H9 (cell line): ENCODE measurements at regions not wholly inside any gene's neighbourhood (a gene's known extent, or its start where the extent isn't known, plus 50 kb on each side); places are given as distances from the start of the nearest gene placed in this dataset.

ENCODE experiments used
- DNase-seq: peaks from one replicate; pipeline ENCODE4 v3.0.0-alpha.2; 2017
- H2AFZ ChIP-seq: one replicate; pipeline ENCODE4 v1.6.1; 2013; ENCODE audit warnings: mild to moderate bottlenecking, low read length, control low read depth, moderate library complexity
- H2AK5ac ChIP-seq: 2 replicates; pipeline ENCODE4 v1.6.1; 2013; ENCODE audit warnings: low read length, control low read depth, mixed read lengths; ENCODE audit not compliant: insufficient read length
- H2BK120ac ChIP-seq: one replicate; pipeline ENCODE4 v1.6.1; 2013; ENCODE audit warnings: low read depth, mild to moderate bottlenecking, low read length, control low read depth, inconsistent platforms; ENCODE audit not compliant: poor library complexity, severe bottlenecking
- H2BK12ac ChIP-seq: 2 replicates; pipeline ENCODE4 v1.6.1; 2013; ENCODE audit warnings: low read length, control low read depth, mixed read lengths, low read depth; ENCODE audit not compliant: insufficient read length
- H2BK15ac ChIP-seq: 2 replicates; pipeline ENCODE4 v1.6.1; 2013; ENCODE audit warnings: low read depth, low read length, control low read depth
- H2BK20ac ChIP-seq: one replicate; pipeline ENCODE4 v1.6.1; 2013; ENCODE audit warnings: low read depth, mild to moderate bottlenecking, low read length, control low read depth, inconsistent platforms; ENCODE audit not compliant: poor library complexity, severe bottlenecking
- H2BK5ac ChIP-seq: 2 replicates; pipeline ENCODE4 v1.6.1; 2013; ENCODE audit warnings: low read length, control low read depth, mixed read lengths; ENCODE audit not compliant: insufficient read length
- H3K14ac ChIP-seq: 2 replicates; pipeline ENCODE4 v1.6.1; 2013; ENCODE audit warnings: low read length, control low read depth; ENCODE audit not compliant: insufficient read depth
- H3K18ac ChIP-seq: 2 replicates; pipeline ENCODE4 v1.6.1; 2013; ENCODE audit warnings: low read depth, mild to moderate bottlenecking, mixed read lengths, low read length, control low read depth; ENCODE audit not compliant: insufficient read length
- H3K23ac ChIP-seq: 2 replicates; pipeline ENCODE4 v1.6.1; 2013; ENCODE audit warnings: low read length, control low read depth, mixed read lengths, low read depth; ENCODE audit not compliant: insufficient read length
- H3K23me2 ChIP-seq: 2 replicates; pipeline ENCODE4 v1.6.1; 2013; ENCODE audit warnings: low read depth, mild to moderate bottlenecking, mixed read lengths, low read length, control low read depth; ENCODE audit not compliant: insufficient read length, poor library complexity, severe bottlenecking
- H3K27ac ChIP-seq: 2 replicates; pipeline ENCODE4 v1.5.1; 2013; ENCODE audit warnings: low read length, control low read depth, mixed read lengths, low read depth; ENCODE audit not compliant: insufficient read length
- H3K27me3 ChIP-seq: 2 replicates; pipeline ENCODE4 v1.6.1; 2013; ENCODE audit warnings: low read length, control low read depth, inconsistent platforms; ENCODE audit not compliant: insufficient read depth
- H3K4ac ChIP-seq: 2 replicates; pipeline ENCODE4 v1.6.1; 2013; ENCODE audit warnings: low read depth, mild to moderate bottlenecking, control low read depth, inconsistent platforms, low read length, moderate library complexity
- H3K4me1 ChIP-seq: 2 replicates; pipeline ENCODE4 v1.6.1; 2013; ENCODE audit warnings: low read length, control low read depth, inconsistent platforms; ENCODE audit not compliant: insufficient read depth
- H3K4me2 ChIP-seq: 2 replicates; pipeline ENCODE4 v1.6.1; 2013; ENCODE audit warnings: low read length, control low read depth, mixed read lengths; ENCODE audit not compliant: insufficient read length, insufficient read depth
- H3K56ac ChIP-seq: 2 replicates; pipeline ENCODE4 v1.6.1; 2013; ENCODE audit warnings: low read depth, mild to moderate bottlenecking, mixed read lengths, low read length, control low read depth; ENCODE audit not compliant: insufficient read length
- H3K79me1 ChIP-seq: 2 replicates; pipeline ENCODE4 v1.6.1; 2013; ENCODE audit warnings: low read depth, mild to moderate bottlenecking, moderate library complexity, low read length, control low read depth, inconsistent platforms; ENCODE audit not compliant: insufficient read depth, poor library complexity, severe bottlenecking
- H3K79me2 ChIP-seq: 2 replicates; pipeline ENCODE4 v1.6.1; 2013; ENCODE audit warnings: low read length, control low read depth, inconsistent platforms; ENCODE audit not compliant: insufficient read depth
- H3K9ac ChIP-seq: 2 replicates; pipeline ENCODE4 v1.6.1; 2013; ENCODE audit warnings: low read length, control low read depth, mixed read lengths; ENCODE audit not compliant: insufficient read length; ENCODE audit errors: extremely low read depth
- H3K9me3 ChIP-seq: one replicate; pipeline ENCODE4 v1.6.1; 2013; ENCODE audit warnings: low read depth, low read length, inconsistent platforms; ENCODE audit not compliant: control insufficient read depth
- H3T11ph ChIP-seq: one replicate; pipeline ENCODE4 v1.6.1; 2013; ENCODE audit warnings: mild to moderate bottlenecking, low read length, control low read depth, inconsistent platforms
- H4K20me1 ChIP-seq: one replicate; pipeline ENCODE4 v1.6.1; 2013; ENCODE audit not compliant: control insufficient read depth, insufficient read length, insufficient read depth
- H4K5ac ChIP-seq: 2 replicates; pipeline ENCODE4 v1.6.1; 2013; ENCODE audit warnings: low read depth, mild to moderate bottlenecking, mixed read lengths, low read length, control low read depth; ENCODE audit not compliant: insufficient read length
- H4K8ac ChIP-seq: replicated peaks from 2 replicates; pipeline ENCODE4 v1.6.1; 2013; ENCODE audit warnings: low read length, control low read depth, mixed read lengths, low read depth; ENCODE audit not compliant: insufficient read length
- H4K91ac ChIP-seq: 2 replicates; pipeline ENCODE4 v1.6.1; 2013; ENCODE audit warnings: low read depth, mild to moderate bottlenecking, moderate library complexity, mixed read lengths, low read length, control low read depth; ENCODE audit not compliant: insufficient read length
- H3K27ac Mint-ChIP-seq, 3 experiments: 2 replicates in 2 of 3; 3 replicates in 1 of 3; pipeline ENCODE4 v1.8.0; 2020 to 2021; ENCODE audit warnings: mixed read lengths in 3 of 3, mild to moderate bottlenecking in 1 of 3, moderate library complexity in 1 of 3
- H3K27me3 Mint-ChIP-seq: 2 replicates; pipeline ENCODE4 v1.8.0; 2021; ENCODE audit warnings: low read depth, mild to moderate bottlenecking, moderate library complexity, mixed read lengths
- H3K36me3 Mint-ChIP-seq, 3 experiments: 2 replicates in 2 of 3; 3 replicates in 1 of 3; pipeline ENCODE4 v1.8.0; 2020 to 2021; ENCODE audit warnings: low read depth in 3 of 3, mixed read lengths in 3 of 3; ENCODE audit not compliant: insufficient read depth in 1 of 3
- H3K4me1 Mint-ChIP-seq, 2 experiments: 2 replicates each; pipeline ENCODE4 v1.8.0; 2020; ENCODE audit warnings: mixed read lengths in 2 of 2
- H3K4me3 Mint-ChIP-seq, 2 experiments: 2 replicates in 1 of 2; 3 replicates in 1 of 2; pipeline ENCODE4 v1.8.0; 2020 to 2021; ENCODE audit warnings: mild to moderate bottlenecking in 2 of 2, mixed read lengths in 2 of 2, moderate library complexity in 1 of 2
- H3K9me3 Mint-ChIP-seq, 2 experiments: 2 replicates in 1 of 2; 3 replicates in 1 of 2; pipeline ENCODE4 v1.8.0; 2020; ENCODE audit warnings: mild to moderate bottlenecking in 2 of 2, mixed read lengths in 2 of 2, moderate library complexity in 1 of 2
- WGBS: extraction: QIAGEN DNeasy Blood & Tissue Kit; methylation state at CpG from one replicate; pipeline ENCODE4 v1.1.7; 2013; ENCODE audit warnings: missing lambda C conversion rate, low lambda C conversion rate, mixed read lengths; ENCODE audit not compliant: insufficient read length; ENCODE audit errors: extremely low coverage; 5-methylcytosine and 5-hydroxymethylcytosine counted together
- TF ChIP-seq, protein P1 (sequence below): fragments of 200-600 bp; sonication (generic); conservative IDR thresholded peaks from 3 replicates; pipeline ENCODE4 v1.8.0; 2021; ENCODE audit warnings: antibody characterized with exemption, mild to moderate bottlenecking

DNA sequence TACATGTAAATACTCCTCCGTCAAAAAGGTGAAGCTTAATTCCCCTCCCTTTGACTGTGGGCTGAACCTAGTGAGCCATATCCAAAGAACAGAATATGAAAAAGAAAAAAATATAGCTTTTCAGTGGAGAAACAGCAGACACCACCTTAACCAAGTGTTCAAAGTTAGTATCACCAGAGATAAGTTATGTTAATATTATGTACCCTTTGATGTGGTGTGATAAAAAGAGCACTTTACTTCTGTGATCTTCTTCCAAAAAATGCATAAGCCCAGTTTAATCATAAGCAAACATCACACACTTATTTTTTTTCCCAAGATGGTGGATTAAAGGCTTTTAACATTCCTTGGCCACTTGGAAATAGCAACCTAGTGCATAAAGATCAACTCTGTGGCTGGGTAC, 79.4 kb downstream of the SEC16B start:
- Mint-ChIP-seq H3K9me3 (peaks cover 17 to 26% of the 10 kb centered on the region in 2 experiments), H3K4me3 (no peak overlapping the region), H3K4me1 (no peaks in the 10 kb centered on the region), H3K36me3 (peaks cover 4 to 7% (median 6%) of the 10 kb centered on the region in 3 experiments; a peak in 2 of 7 replicates), H3K27me3 (no peaks in the 10 kb centered on the region; the same call in 1 of the 2 replicates), H3K27ac (no peak overlapping the region)
- Histone ChIP-seq H2AFZ (no peak overlapping the region), H2BK5ac (no peak overlapping the region), H3K4me2 (no peak overlapping the region), H3K56ac (no peak overlapping the region), H4K20me1 (no peaks in the 10 kb centered on the region), H3K79me1 (no peaks in the 10 kb centered on the region), H3K23me2 (no peaks in the 10 kb centered on the region), H2BK15ac (no peak overlapping the region), H3K18ac (no peak overlapping the region), H3K23ac (no peak overlapping the region), H2BK120ac (no peak overlapping the region), H4K5ac (no peak overlapping the region), H3K27me3 (no peaks in the 10 kb centered on the region), H3K4me1 (no peaks in the 10 kb centered on the region), H3K9ac (no peak overlapping the region), H3K9me3 (peaks cover 12% of the 10 kb centered on the region), H3K79me2 (no peaks in the 10 kb centered on the region), H2BK20ac (no peak overlapping the region), H2AK5ac (no peak overlapping the region), H4K8ac (no peak overlapping the region), H4K91ac (no peak overlapping the region), H3T11ph (no peak overlapping the region), H3K4ac (no peak overlapping the region), H3K14ac (no peak overlapping the region), H3K27ac (no peak overlapping the region), H2BK12ac (no peak overlapping the region)
- WGBS: no CpG with 5 or more reads among the region's 1 CpG
- DNase-seq: no peak
- TF ChIP-seq, protein P1, sequence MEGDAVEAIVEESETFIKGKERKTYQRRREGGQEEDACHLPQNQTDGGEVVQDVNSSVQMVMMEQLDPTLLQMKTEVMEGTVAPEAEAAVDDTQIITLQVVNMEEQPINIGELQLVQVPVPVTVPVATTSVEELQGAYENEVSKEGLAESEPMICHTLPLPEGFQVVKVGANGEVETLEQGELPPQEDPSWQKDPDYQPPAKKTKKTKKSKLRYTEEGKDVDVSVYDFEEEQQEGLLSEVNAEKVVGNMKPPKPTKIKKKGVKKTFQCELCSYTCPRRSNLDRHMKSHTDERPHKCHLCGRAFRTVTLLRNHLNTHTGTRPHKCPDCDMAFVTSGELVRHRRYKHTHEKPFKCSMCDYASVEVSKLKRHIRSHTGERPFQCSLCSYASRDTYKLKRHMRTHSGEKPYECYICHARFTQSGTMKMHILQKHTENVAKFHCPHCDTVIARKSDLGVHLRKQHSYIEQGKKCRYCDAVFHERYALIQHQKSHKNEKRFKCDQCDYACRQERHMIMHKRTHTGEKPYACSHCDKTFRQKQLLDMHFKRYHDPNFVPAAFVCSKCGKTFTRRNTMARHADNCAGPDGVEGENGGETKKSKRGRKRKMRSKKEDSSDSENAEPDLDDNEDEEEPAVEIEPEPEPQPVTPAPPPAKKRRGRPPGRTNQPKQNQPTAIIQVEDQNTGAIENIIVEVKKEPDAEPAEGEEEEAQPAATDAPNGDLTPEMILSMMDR: no peak
